ENCODE measurements at regions not wholly inside any gene's neighbourhood (a gene's known extent, or its start where the extent isn't known, plus 50 kb on each side); places are given as distances from the start of the nearest gene placed in this dataset.

DNA sequence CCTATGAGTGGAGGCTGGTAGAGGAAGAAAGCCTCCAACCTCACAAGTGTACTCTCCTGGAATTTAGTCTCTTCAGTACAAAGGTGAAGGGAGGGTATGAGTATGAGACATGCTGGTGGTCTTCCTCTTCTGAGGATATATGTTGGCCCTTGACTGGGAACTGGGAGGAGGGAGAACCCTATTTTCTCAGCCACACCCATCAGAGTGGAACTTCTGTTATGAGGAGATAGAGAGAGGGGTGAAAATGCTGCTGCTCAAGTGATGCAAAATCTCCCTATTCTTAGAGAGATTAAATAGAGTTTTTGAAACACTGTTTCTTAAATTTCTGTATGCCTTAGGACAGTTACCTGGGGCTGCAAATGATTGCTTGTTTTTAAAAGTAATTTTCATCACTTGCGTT is 203.4 kb upstream of the PRR16 start:
- TF ChIP-seq CTCF (conservative IDR thresholded peaks at IDR 0.05): no peak
- no peak for TF ChIP-seq ZFX (IDR thresholded peaks at IDR 0.05)

All from C4-2B (cell line).